Fibroblast of mammary gland (primary cell): ENCODE measurements at regions not wholly inside any gene's neighbourhood (a gene's known extent, or its start where the extent isn't known, plus 50 kb on each side); places are given as distances from the start of the nearest gene placed in this dataset.

ENCODE experiments used
- DNase-seq: peaks from one replicate; pipeline ENCODE4 v3.0.0-alpha.2; 2010; ENCODE audit warnings: low read depth
- H3K4me3 ChIP-seq: 2 replicates; pipeline ENCODE4 v1.5.1; 2011; ENCODE audit warnings: low read depth, mild to moderate bottlenecking, low read length, moderate library complexity; ENCODE audit not compliant: control insufficient read depth
- CTCF ChIP-seq: conservative IDR thresholded peaks from 2 replicates; pipeline ENCODE4 v1.5.1; 2011; ENCODE audit warnings: low read depth, low read length, inconsistent platforms; ENCODE audit not compliant: control insufficient read depth, insufficient read depth

GRCh38 chr14:81946834-81947798, 413.5 kb upstream of the SEL1L start:
- DNase-seq = no peak
- TF ChIP-seq CTCF = no peak

GRCh38 chr14:81952917-81953316, 419.3 kb upstream of the SEL1L start:
- no peak for TF ChIP-seq CTCF
- H3K4me3 ChIP-seq = no peak overlapping the region
- no peak for DNase-seq

More at GRCh38 chr14:81946834-81947798, 413.5 kb upstream of the SEL1L start:
- no peak overlapping the region for H3K4me3 ChIP-seq

- no peak overlapping the region for H3K4me3 ChIP-seq
- no peak for DNase-seq
- no peak for TF ChIP-seq CTCF
These were observed 419.8 kb upstream of the SEL1L start for GRCh38 chr14:81953419-81953818.

GRCh38 chr14:81955123-81955522, 421.5 kb upstream of the SEL1L start:
- TF ChIP-seq CTCF = no peak
- DNase-seq = no peak
- H3K4me3 ChIP-seq = no peak overlapping the region

- H3K4me3 ChIP-seq = no peak overlapping the region
- TF ChIP-seq CTCF = no peak
- DNase-seq = no peak
These were observed 427.1 kb upstream of the SEL1L start for GRCh38 chr14:81960781-81961180.

- H3K4me3 ChIP-seq = no peak overlapping the region
- TF ChIP-seq CTCF = no peak
- no peak for DNase-seq
These were observed 430.2 kb upstream of the SEL1L start for GRCh38 chr14:81963846-81964245.
